Kidney epithelial cell (primary cell): ENCODE measurements at regions not wholly inside any gene's neighbourhood (a gene's known extent, or its start where the extent isn't known, plus 50 kb on each side); places are given as distances from the start of the nearest gene placed in this dataset.

Experiments
- DNase-seq: peaks from one replicate; pipeline ENCODE4 v3.0.0-alpha.2; 2010; ENCODE audit warnings: low read depth
- H3K27me3 ChIP-seq: 2 replicates; pipeline ENCODE4 v1.6.0; 2011; ENCODE audit warnings: low read length; ENCODE audit not compliant: control insufficient read depth, insufficient read depth
- H3K36me3 ChIP-seq: 2 replicates; pipeline ENCODE4 v1.5.1; 2011; ENCODE audit warnings: low read length; ENCODE audit not compliant: control insufficient read depth, insufficient read depth
- H3K4me3 ChIP-seq: 2 replicates; pipeline ENCODE4 v1.5.1; 2011; ENCODE audit warnings: low read depth, mild to moderate bottlenecking, control low read depth, low read length
- TF ChIP-seq, protein P1 (sequence below): IDR thresholded peaks from 2 replicates; pipeline ENCODE4 v1.5.1; 2011; ENCODE audit warnings: mild to moderate bottlenecking, moderate library complexity, low read length, control low read depth, inconsistent platforms; ENCODE audit not compliant: insufficient read depth, poor library complexity, severe bottlenecking

DNA sequence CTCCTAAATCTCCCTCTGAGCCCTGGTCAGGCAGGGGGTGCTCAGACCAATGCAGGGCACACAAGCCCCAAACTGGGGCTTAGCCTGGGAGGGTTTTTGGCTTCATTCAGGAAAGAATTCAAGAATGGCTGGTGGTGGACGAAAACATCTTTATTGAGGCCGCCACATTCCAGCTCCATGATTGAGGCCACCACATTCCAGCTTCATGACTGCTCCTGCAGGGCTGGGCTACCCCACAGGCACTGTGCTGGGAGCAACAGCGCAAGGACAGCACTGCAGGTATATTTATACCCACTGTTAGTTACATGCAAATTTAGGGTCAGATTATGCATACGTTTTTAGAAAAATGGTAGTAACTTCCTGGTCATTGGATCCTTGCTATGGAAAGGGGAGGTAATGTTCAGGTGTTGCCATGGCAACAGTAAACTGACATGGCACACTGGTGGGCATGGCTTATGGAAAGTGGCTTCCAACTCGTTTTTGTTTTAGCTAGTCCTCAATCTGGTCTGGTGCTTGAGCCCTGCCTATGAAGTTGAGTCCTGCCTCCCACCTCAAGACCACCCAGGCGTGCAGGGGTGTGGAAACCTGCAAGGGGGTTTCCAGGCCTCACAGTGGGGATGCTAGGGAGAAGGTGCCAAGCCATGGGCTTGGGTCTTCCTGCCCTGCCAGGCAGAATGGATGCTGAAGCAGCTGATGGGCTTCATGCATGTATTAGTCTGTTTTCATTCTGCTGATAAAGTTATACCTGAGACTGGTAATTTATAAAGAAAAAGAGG is 348.7 kb upstream of the AJAP1 start:
- Histone ChIP-seq H3K36me3 (no peaks in the 10 kb centered on the region), H3K4me3 (no peak overlapping the region), H3K27me3 (no peaks in the 10 kb centered on the region)
- DNase-seq = no peak
- TF ChIP-seq, protein P1, sequence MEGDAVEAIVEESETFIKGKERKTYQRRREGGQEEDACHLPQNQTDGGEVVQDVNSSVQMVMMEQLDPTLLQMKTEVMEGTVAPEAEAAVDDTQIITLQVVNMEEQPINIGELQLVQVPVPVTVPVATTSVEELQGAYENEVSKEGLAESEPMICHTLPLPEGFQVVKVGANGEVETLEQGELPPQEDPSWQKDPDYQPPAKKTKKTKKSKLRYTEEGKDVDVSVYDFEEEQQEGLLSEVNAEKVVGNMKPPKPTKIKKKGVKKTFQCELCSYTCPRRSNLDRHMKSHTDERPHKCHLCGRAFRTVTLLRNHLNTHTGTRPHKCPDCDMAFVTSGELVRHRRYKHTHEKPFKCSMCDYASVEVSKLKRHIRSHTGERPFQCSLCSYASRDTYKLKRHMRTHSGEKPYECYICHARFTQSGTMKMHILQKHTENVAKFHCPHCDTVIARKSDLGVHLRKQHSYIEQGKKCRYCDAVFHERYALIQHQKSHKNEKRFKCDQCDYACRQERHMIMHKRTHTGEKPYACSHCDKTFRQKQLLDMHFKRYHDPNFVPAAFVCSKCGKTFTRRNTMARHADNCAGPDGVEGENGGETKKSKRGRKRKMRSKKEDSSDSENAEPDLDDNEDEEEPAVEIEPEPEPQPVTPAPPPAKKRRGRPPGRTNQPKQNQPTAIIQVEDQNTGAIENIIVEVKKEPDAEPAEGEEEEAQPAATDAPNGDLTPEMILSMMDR = no peak

DNA sequence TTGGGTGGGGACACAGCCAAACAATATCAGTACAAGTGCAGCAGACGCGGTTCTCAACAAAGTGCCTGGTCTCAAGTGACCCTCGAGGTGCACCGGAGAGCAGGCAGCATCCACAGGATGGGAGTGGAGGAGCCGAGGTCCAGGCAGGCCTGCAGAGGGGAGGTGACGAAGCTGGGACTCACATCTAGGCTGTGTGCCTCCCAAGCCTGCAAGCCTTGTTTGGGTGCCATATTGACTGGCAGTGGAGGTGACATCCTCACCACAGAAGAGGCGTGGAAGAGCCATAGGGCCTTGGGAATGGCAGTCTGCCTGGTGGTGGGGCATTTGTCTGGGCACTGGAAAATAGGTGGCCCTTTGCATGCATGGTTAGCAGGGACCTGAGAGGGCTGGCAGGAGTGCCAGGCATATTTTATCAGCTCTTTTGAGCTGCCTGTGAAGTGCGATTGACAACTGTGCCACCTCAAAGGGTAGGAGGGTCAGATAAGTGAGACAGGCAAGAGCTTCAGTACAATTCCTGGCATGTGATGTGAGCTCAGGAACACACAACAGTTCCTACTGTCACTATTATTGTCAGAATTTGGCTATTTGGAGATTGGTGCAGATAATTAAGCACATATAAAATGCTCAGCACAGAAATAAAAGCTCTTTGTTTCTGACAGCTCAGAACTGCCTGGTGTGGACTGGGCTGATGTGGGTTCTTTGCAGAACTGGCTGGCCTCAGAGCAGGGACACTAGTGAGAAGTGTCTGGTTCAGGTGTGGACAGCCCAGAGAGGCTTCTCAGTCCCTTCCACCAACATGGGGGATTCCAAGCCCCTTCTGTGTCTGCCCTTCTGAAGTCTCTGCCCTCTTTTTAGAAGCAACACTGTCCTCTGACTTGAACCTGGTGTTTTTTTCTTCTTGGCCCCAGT is 347.6 kb upstream of the AJAP1 start:
- H3K36me3 ChIP-seq = no peaks in the 10 kb centered on the region
- TF ChIP-seq, protein P1 = no peak
- no peaks in the 10 kb centered on the region for H3K27me3 ChIP-seq
- no peak for DNase-seq
- no peak overlapping the region for H3K4me3 ChIP-seq

DNA sequence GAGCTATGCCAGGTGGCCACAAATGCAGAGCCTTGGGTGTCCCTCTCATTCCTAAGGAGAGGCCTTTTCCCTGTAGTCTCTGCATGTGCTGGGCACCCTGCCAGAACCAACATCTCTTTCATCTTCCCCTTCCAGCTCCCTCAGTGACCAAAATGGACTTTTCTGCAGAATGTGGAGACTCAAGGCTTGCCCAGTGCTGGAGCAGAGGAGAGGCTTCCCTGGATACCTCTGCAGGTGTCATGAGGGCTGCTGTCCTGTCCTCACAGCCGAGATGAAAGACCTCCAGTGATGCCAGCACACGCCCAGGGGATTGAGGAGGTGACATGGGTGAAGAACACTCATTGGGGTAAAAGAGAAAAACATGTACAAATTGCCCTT is 347.0 kb upstream of the AJAP1 start:
- no peak for DNase-seq

DNA sequence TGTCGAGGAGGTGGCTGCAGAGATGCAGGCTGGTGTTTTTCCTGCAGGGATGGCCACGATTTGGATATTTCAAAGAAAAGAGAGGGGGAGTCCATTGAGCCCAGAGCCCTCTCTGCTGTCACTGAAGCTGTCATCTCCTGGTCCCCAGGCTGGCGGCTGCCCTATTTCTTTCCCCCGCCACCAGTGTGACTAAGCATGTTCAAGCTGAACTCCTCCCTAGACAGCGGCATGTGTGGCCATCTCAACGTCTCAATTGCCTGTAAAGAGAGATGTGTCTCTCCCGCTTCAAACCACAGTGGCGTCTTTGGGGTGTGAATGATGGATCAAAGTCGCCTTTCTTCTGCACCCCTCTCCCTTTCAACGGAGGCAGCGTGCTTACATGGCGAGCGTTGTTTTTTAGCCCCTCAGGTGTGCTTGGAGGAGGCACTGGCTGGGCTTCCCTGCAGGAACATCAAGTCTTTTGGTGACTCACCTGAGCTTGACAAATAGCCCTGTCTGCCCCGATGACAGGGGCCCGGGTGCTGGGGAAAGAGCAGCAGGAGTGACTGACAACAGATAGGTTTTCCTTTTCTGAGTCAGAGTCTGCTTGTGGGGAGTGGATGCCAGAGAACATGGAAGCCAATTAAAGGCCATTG is 346.4 kb upstream of the AJAP1 start:
- Histone ChIP-seq H3K4me3 (no peak overlapping the region), H3K27me3 (no peaks in the 10 kb centered on the region), H3K36me3 (no peaks in the 10 kb centered on the region)
- DNase-seq = no peak
- TF ChIP-seq, protein P1 = no peak

More for the DNA sequence above, 347.0 kb upstream of the AJAP1 start:
- H3K27me3 ChIP-seq = no peaks in the 10 kb centered on the region
- H3K36me3 ChIP-seq = no peaks in the 10 kb centered on the region
- TF ChIP-seq, protein P1 = no peak
- no peak overlapping the region for H3K4me3 ChIP-seq

DNA sequence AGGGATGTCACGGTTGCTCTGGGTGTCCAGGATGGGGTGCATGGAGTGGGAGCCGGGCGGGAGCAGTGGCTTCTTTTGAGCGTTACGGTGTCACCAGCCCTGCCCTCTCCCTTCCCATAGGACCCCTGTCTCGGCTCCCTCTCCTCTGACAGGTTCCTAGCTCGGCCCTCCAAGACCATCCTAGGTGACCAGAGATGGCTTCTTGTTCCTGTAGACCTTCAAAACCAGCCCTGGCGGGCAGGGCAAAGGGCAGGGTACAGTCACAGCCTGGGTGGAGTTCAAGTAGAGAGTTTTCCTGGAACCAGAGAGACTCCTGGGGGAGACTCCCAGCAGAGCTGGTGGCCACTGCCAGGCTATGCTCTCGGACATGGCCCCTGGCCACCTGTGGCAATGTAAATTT is 345.6 kb upstream of the AJAP1 start:
- no peak for DNase-seq
- H3K36me3 ChIP-seq = no peaks in the 10 kb centered on the region
- H3K27me3 ChIP-seq = no peaks in the 10 kb centered on the region
- TF ChIP-seq, protein P1 = no peak
- no peak overlapping the region for H3K4me3 ChIP-seq
